GM12873 (cell line): ENCODE measurements at regions not wholly inside any gene's neighbourhood (a gene's known extent, or its start where the extent isn't known, plus 50 kb on each side); places are given as distances from the start of the nearest gene placed in this dataset.

Experiments
- CTCF ChIP-seq: IDR thresholded peaks from 2 replicates; pipeline ENCODE4 v1.5.1; 2012; ENCODE audit warnings: low read depth, mild to moderate bottlenecking, moderate library complexity, low read length, control low read depth; ENCODE audit not compliant: insufficient read depth; ENCODE audit errors: missing control alignments

- TF ChIP-seq CTCF, result no peak
Measured at GRCh38 chr4:28386776-28387175, 1526.1 kb downstream of the STIM2 start.

GRCh38 chr4:28388471-28388870, 1527.8 kb downstream of the STIM2 start:
- no peak for TF ChIP-seq CTCF

GRCh38 chr4:28391877-28392276, 1531.2 kb downstream of the STIM2 start:
- TF ChIP-seq CTCF, result no peak

GRCh38 chr4:28402751-28403150, 1542.1 kb downstream of the STIM2 start:
- no peak for TF ChIP-seq CTCF

- TF ChIP-seq CTCF, result no peak
Measured at GRCh38 chr4:28421221-28421620, 1560.6 kb downstream of the STIM2 start.

GRCh38 chr4:28426251-28426650, 1565.6 kb downstream of the STIM2 start:
- TF ChIP-seq CTCF, result no peak

- no peak for TF ChIP-seq CTCF
Measured at GRCh38 chr4:28427306-28428085, 1566.9 kb downstream of the STIM2 start.
